GM21381 (cell line): ENCODE measurements at regions not wholly inside any gene's neighbourhood (a gene's known extent, or its start where the extent isn't known, plus 50 kb on each side); places are given as distances from the start of the nearest gene placed in this dataset.
"Not testable (repeated sequence)": the region's sequence is repeated elsewhere in the genome, so short reads cannot be mapped to it uniquely, and the experiment has no call there.

Experiments
- ATAC-seq: cut with Tn5 transposase; IDR thresholded peaks from one replicate; pipeline ENCODE4 v1.9.1; 2021; ENCODE audit warnings: mild to moderate bottlenecking, moderate library complexity; ENCODE audit not compliant: unreplicated experiment

DNA sequence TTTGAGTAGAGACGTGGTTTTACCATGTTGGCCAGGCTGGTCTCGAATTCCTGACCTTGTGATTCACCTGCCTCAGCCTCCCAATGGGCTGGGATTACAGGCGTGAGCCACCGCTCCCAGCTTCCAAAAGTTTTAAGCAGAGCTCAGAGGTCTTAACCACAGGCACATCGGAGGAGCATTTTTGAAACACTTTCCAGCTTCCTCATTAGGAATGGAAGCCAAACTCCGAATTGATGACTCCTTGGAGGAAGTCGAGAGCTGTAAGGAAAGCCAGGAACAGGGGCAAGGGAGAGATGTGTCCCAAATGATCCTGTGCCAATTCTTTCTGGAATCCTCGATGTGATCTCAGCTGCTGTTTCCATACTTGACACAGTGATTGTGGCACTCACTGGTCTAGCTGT, 56.2 kb upstream of the CCZ1B start:
- not testable (repeated sequence) for ATAC-seq

DNA sequence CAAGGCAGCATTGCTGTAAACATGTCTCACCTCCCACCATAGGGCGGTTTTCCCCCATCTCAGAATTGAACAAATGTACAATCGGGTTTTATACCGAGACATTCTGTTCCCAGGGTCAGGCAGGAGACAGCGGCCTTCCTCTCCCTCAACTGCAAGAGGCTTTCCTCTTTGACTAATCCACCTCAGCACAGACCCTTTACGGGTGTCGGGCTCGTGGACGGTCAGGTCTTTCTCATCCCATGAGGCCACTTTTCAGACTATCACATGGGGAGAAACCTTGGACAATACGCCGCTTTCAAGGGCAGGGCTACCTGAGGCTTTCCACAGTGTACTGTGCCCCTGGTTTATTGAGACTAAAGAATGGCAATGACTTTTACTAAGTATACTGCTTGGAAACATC, 57.7 kb upstream of the CCZ1B start:
- ATAC-seq, result not testable (repeated sequence)

DNA sequence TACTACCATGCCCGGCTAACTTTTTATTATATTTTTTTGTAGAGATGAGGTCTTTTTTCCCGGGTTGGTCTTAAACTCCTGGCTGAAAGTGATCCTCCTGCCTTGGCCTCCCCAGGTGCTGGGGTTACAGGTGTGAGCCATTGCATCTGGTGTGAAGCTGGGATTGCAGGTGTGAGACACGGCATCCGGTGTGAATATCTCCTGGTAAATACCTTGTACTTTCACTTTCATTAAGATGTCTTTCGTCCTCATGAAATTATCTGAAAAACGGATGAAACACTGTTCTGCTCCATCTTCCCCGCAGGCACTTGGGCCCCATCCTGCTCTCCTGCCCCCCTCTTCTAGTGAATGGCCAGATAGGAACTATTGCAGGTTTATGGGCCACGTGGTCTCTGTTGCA, 60.1 kb upstream of the CCZ1B start:
- no peak for ATAC-seq

DNA sequence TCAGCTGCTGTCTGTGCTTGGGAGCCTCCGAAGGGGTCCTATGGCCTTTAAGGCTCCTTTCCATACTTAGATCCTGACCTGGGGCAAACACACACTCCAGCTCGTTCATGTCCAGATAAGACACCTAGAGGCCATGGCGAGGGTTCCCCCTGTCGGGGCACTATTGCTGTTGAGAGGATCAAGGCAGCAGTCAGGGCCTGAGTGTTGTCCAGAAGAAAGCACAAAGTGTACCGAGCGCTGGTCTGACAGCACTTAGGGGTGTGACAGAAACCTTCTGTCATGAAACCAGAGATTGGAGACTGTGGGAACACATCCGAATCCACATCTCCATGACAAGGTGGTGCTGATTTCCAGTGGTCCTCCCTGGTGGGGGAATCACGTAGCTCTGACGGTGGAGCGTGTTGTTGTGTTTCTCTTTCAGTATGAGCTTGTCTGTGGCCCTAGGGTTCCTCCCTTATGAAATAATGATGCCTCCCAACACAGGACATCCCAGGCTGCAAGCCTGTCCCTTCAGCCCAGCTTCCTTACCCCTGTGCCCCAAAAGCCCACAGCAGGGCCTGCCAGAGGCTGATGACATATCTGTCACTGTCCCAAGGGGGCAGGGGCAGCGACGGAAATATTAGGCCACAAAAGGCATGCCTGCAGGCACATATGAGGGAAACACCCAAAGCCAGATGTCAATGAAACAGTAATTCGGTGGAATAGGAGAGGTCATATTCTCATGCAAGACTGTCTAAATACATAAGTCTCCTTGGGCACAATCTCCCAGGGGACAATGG, 62.4 kb upstream of the CCZ1B start:
- ATAC-seq, result not testable (repeated sequence)

DNA sequence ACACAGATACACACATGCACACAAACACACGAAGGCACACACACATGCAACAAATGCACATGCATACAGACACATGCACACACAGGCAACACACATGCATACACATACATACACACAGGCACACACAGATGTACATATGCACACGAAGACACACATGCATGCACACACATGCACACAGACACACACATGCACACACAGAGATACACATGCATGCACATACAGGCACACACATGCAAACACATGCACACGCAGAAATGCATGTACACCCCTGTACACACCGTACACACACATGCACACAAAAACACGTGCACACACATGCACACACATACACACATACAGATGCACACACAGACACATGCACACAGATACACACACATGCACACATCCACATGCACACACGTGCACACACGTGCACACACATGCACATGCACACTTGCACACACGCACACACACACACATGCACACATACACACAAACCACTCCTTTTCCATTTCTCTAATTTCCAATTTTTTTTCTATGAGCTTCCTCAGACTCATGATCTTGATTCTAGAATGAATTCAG, 63.3 kb upstream of the CCZ1B start:
- no peak for ATAC-seq

DNA sequence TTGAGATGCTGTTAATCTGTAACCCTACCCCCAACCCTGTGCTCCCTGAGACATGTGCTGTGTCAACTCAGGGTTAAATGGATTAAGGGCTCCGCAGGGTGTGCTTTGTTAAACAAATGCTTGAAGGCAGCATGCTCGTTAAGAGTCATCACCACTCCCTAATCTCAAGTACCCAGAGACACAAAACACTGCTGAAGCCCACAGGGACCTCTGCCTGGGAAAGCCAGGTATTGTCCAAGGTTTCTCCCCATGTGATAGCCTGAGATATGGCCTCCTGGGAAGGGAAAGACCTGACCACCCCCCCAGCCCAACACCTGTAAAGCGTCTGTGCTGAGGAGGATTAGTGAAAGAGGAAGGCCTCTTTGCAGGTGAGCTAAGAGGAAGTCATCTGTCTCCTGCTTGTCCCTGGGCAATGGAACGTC, 76.0 kb upstream of the CCZ1B start:
- not testable (repeated sequence) for ATAC-seq

DNA sequence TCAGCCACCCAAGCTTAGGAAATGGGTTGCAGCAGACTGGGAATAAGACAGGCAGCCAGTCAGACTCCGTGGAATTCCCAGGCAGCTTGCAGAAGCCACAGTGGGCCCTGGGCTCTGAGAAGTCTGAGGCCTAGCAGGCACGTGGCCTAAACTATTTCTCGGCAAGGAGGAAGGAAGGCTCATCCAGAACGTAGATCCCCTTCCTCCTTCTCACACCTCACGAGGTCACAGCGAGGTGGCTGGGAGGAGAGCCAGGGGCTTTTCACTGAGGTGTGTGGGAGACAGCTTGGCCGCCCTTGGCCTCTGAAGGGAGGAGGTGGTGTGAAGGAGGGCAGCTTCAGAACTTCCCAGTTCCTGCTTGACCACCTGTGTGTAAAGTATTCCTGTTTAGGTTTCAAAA, 77.2 kb upstream of the CCZ1B start:
- ATAC-seq, result not testable (repeated sequence)

DNA sequence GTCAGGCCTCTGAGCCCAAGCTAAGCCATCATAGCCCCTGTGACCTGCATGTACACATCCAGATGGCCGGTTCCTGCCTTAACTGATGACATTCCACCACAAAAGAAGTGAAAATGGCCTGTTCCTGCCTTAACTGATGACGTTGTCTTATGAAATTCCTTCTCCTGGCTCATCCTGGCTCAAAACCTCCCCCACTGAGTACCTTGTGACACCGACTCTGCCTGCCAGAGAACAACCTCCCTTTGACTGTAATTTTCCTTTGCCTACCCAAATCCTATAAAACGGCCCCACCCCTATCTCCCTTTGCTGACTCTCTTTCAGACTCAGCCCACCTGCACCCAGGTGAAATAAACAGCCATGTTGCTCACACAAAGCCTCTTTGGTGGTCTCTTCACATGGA, 77.7 kb upstream of the CCZ1B start:
- ATAC-seq, result not testable (repeated sequence)

DNA sequence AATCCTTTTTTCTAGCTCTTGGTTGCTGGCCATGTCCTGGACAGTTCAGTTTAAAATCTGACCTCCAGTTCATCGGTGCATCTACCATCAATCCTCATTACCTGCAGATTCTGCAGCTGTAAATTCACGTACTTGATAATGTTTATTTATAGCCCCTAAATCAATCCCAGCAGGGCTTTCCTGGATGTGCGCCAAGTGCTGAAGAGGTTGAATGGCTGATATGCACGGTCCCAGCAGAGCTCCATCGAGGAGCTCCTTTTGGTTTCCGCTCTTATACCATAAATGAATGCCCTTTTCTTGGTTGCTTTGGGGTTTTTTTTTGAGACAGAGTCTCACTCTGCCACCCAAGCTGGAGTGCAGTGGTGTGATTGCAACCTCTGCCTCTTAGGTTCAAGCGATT, 91.2 kb upstream of the CCZ1B start:
- ATAC-seq, result no peak

DNA sequence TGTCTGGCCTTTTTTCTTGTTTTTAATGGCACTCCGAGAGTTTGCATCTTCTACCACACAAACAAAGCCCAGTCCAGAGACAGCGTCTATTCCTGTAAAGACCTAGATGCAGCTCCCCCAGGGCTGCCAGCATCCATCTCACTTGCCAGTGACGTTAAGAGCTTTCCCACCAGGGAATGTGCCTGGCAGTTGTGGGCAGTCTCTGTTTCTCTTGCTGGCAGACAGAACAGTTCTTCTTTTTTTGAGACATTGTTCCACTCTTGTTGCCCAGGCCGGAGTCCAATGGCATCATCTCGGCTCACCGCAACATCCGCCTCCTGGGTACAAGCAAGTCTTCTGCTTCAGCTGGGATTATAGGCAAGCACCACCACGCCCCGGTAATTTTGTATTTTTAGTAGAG, 93.1 kb upstream of the CCZ1B start:
- ATAC-seq, result not testable (repeated sequence)

DNA sequence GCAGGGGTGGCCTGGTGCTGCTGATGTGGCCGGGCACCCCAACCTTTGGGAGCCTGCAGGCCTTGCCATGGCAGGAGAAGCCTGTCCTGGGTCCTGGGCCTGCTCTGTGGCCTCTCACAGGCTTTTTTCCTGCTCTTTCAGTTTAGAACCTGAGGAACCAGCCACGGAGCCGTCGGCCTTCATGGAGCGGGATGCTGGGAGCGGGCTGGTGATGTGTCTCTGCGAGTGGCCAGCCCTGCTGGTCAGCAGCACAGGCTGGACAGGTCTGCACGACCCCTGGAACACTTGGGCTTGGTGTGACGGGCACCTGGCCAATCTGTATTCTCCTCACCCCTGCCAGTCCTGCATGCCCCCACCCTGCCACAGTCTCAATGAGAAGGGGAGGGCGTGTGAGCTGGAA, 98.4 kb upstream of the CCZ1B start:
- not testable (repeated sequence) for ATAC-seq

DNA sequence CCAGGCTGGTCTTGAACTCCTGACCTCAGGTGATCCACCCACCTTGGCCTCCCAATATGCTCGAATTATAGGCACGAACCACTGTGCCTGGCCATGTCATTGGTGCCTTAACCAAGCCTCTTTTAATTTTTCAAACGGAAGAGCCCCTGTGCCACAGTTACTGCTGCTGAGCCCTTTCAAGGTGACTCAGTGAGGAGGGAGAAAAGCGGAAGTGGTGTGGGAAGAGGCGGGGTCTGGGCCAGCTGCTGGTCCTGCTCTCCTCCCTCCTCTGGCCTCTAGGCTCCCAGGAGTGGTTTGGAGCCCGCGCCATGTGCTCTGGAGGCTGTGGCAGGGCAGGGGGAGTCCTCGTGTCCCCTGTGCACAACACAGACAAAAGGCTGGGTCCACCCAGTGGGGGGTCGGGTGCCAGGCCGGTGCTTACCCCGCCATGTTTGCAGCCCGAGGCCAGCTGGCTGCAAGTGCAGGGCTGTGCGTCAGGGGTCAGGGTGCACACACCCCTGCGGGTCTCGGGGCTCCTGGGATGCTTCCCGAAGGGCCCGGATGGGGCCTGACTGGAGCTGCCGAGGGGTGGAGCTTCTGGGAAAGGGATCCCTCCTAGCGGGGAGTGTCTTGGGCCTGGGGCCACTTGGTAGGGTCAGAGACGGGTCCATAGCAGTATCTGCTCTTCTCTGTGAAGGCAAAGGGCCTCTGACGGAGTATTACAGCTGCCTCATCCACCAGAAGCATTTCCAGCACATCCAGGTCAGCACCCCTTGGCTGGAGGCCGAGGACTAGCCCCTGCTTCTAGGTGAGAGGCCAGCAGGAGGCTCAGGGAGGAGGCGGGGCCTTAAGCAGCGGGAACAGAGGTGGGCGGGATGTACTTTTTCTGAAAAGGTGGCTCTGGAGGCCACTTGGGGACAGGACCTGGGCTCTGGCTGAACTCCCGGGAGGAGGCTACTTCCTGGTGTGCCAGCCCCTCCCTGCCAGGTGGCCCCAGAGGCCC, 100.4 kb upstream of the CCZ1B start:
- not testable (repeated sequence) for ATAC-seq

DNA sequence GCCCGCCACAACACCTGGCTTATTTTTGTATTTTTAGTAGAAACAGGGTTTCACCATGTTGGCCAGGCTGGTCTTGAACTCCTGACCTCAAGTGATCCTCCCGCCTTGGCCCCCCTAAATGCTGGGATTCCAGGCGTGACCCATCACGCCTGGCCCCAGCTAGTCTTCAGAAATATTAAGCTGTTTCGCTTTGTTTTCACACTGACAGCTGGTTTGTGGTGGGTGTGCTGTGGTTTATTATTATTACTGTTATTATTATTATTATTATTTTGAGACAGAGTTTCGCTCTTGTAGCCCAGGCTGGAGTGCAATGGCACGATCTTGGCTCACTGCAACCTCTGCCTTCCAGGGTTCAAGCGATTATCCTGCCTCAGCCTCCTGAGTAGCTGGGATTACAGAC, 101.6 kb upstream of the CCZ1B start:
- ATAC-seq, result not testable (repeated sequence)

DNA sequence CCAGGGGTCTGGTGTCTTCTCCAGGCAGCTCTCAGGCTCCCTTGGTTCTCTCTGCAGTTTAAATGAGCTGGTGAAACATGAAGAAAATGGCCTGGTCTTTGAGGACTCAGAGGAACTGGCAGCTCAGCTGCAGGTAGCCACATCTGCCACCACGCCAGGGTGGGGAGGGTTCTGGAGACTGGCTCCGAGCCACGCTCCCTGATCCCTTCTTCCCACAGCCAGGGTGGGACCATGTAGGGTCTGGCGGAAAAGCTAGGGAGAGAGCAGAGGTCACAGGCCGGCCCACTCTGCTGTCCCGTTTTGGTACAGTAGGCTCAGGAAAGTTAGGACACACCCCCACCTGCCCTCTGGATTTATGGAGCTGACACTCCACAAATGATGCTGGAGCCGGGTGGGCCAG, 103.5 kb upstream of the CCZ1B start:
- ATAC-seq, result not testable (repeated sequence)

DNA sequence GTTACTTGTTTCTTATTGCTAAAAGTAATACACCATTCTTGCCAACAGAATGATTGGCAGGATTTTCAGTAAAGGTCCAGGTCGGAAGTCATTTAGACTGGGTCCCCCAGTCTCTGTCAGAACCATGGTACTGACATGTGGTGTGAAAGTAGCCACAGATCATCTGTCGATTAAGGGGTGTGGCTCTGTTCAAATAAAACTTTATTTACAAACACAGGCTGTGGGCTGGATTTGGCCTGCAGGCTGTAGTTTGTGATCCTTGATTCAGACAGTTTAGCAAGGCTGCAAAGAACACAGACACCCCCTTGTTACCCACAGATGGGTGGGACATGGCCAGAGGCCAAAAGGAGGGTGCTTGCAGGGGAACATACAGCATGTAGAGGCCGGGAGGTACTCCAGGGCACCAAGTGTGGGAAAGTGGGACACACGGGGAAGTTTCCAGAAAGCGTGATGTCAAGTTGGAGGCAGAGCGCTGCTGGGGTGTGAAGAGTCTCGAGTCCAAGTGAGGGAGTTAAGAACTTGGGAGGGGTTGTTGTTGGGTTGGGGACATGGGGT, 104.1 kb upstream of the CCZ1B start:
- not testable (repeated sequence) for ATAC-seq

DNA sequence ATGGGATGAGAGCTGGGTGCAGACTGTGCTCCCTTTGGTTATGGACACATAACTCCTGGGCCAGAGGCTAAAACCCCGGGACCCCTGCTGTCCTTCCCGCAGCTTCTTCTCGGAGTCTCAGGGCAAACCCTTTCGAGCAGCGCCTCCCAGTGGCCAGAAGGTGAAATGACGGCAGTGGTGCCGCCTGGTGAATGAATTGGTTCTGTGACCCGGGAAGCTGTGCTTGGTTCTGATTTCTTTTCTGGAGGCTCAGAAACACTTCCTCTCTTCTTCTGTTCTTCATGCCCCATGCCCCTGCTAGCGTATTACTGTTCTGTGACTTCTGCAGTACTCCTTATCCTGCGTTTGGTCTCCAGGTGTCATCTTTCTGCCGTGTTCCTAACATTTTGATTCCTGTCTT, 104.7 kb upstream of the CCZ1B start:
- not testable (repeated sequence) for ATAC-seq

DNA sequence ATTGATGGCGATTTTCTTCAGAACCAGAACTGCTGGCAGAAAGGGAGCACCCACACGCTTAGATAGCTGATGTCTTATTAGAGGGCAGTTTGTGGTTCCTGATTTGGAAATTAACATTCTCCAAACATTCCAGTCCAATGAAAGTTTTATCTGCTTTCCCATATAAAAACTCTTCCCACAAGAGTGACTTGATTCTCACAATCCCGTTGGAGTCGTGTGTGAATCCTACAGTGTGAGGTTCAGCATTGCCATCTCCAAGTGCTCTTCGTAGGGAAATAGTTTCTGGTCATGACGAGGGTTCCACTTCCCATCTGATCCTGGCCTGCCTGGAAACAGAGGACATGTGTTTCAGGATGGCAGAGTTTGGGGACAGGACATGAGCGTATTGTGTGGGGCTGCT, 105.4 kb upstream of the CCZ1B start:
- ATAC-seq, result not testable (repeated sequence)

DNA sequence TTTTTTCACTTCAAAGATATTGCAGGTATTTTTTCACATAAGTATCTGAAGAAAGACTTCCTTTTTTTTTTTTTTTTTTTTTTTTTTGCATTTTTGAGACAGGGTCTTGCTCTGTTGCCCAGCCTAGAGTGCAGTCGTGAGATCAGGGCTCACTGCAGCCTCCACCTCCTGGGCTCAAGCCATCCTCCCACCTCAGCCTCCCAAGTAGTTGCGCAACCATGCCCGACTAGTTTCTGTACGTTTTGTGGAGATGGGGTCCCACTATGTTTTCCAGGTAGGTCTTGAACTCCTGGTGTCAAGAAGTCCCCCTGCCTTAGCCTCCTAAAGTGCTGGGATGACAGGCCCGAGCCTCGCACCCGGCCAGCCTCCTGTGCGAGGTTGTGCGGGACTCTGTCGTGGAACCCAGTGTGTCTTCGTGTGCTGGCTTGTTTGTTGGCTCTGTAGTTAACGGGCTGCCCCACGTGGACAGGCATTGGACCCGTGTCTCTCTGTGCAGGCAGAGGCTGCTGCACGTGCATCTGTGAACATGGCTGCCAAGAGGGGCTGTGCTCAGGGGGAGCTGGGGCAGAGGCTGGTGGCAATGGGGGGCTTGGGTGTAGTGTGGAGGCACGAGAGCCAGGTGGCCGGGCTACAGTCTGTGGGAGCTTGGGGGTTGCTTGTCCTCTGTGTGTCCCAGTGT, 108.0 kb upstream of the CCZ1B start:
- not testable (repeated sequence) for ATAC-seq

DNA sequence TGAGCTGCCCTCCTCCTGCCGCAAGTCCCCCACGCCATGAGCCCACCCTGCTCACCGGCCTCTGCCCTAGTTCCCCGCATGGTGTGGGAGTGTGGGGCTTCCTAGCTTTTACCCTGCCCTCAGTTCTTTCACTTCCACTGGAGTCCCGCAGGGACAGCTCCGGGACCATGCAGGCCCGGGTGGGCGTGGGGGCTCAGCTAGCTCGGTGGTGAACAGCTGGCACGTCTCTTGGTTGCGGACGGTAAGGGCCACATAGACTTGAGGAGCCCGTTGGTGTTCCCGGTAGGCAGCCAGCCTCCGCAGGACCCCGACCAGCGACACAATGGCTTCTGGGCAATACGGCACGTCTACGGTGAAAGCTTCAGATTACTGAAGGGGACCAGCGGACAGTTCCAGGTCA, 108.9 kb upstream of the CCZ1B start:
- ATAC-seq, result no peak

DNA sequence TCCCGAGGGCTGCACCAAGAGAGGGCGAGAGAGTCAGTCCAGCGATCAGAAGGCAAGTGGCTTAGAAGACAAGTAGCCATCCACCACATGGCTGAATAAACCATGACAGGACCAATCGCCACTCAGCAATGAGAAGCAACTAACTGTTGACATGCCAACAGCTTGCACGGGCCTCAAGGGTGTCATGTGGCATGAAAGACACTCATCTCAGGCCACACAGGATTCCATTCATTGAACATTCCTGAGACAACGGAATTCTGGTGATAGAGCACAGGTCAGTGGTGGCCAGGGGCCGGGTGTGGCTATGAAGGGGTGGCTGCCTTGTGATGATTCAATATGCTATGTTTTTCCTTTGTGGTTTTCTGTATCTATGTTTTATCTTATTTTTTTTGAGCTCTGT, 110.6 kb upstream of the CCZ1B start:
- ATAC-seq, result not testable (repeated sequence)

DNA sequence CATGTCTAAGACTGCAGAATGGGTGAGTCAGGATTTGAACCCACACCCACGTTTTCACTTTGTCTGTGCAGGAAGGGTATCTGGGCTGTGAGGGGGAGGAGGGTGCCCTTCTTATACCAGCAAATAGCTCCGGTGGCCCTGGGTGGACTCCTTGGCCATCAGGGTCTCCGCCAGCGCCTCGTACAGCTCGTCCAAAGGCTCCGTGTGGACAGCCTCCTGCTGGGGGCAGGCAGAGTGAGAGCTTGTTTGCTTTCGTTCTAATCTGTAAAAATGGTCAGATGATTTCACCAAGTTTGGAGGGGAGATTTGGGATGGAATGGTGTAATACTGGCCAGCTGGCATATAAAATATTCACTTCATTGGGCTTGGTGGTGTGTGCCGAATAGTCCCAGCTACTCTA, 111.7 kb upstream of the CCZ1B start:
- not testable (repeated sequence) for ATAC-seq
